SH-SY5Y (cell line): ENCODE measurements at regions not wholly inside any gene's neighbourhood (a gene's known extent, or its start where the extent isn't known, plus 50 kb on each side); places are given as distances from the start of the nearest gene placed in this dataset.

Experiments
- GATA2 ChIP-seq: IDR thresholded peaks from 2 replicates; pipeline ENCODE4 v1.6.1; 2011; ENCODE audit warnings: mild to moderate bottlenecking, low read depth, low read length
- GATA3 ChIP-seq: IDR thresholded peaks from 2 replicates; pipeline ENCODE4 v1.6.1; 2011; ENCODE audit warnings: low read depth, mild to moderate bottlenecking, low read length, moderate library complexity

- TF ChIP-seq GATA2 (no peak), GATA3 (no peak)
Measured at GRCh38 chr13:27004866-27005265, 166.7 kb downstream of the USP12 start.
